Thoracic aorta (tissue), 2 donors: ENCODE measurements at regions not wholly inside any gene's neighbourhood (a gene's known extent, or its start where the extent isn't known, plus 50 kb on each side); places are given as distances from the start of the nearest gene placed in this dataset.

Experiments used
- ATAC-seq: fragments of 150-250 bp; one replicate; pipeline ENCODE4 v1.8.0; 2017; ENCODE audit warnings: low read depth; ENCODE audit not compliant: insufficient number of reproducible peaks, low FRiP score
- DNase-seq: peaks from one replicate; pipeline ENCODE4 v3.0.0-alpha.2; 2020; ENCODE audit warnings: low spot score
- H3K27ac ChIP-seq, 2 donors: fragments of 200-600 bp; sonication (generic); 1 replicate in 1 of 2; 2 replicates in 1 of 2; pipeline ENCODE4 v1.5.1; 2016; ENCODE audit warnings: mild to moderate bottlenecking in 2 of 2, moderate library complexity in 2 of 2
- H3K27me3 ChIP-seq: fragments of 200-600 bp; sonication (generic); replicated peaks from 2 replicates; pipeline ENCODE4 v1.6.0; 2016; ENCODE audit warnings: mild to moderate bottlenecking; ENCODE audit not compliant: insufficient read depth
- H3K36me3 ChIP-seq: fragments of 200-600 bp; sonication (generic); one replicate; pipeline ENCODE4 v1.5.1; 2016
- H3K4me1 ChIP-seq, 2 donors: fragments of 200-600 bp; sonication (generic); 1 replicate in 1 of 2; 2 replicates in 1 of 2; pipeline versions ENCODE4 v1.5.1 to v1.6.0; 2016; ENCODE audit warnings: low read depth in 2 of 2, mild to moderate bottlenecking in 1 of 2; ENCODE audit not compliant: control insufficient read depth in 1 of 2
- H3K4me3 ChIP-seq: fragments of 200-600 bp; sonication (generic); 2 replicates; pipeline ENCODE4 v1.5.1; 2016; ENCODE audit warnings: mild to moderate bottlenecking
- H3K9me3 ChIP-seq: fragments of 200-600 bp; sonication (generic); 2 replicates; pipeline ENCODE4 v1.5.1; 2016
- CTCF ChIP-seq: fragments of 200-600 bp; sonication (generic); IDR thresholded peaks from one replicate; pipeline ENCODE4 v1.5.1; 2019; ENCODE audit warnings: antibody characterized with exemption

GRCh38 chr9:16996901-16997491 lies 126.5 kb upstream of the BNC2 start:
- Histone ChIP-seq H3K4me1 (no peaks in the 10 kb centered on the region), H3K36me3 (no peaks in the 10 kb centered on the region), H3K27ac (no peak overlapping the region), H3K9me3 (peaks cover 15% of the 10 kb centered on the region), H3K27me3 (no peaks in the 10 kb centered on the region), H3K4me3 (no peak overlapping the region)
- no peak for ATAC-seq
- TF ChIP-seq CTCF, result no peak
- no peak for DNase-seq

- no peaks in the 10 kb centered on the region for H3K27me3 ChIP-seq
- no peaks in the 10 kb centered on the region for H3K36me3 ChIP-seq
- no peak for DNase-seq
- no peak overlapping the region for H3K4me3 ChIP-seq
- no peak for TF ChIP-seq CTCF
- H3K4me1 ChIP-seq, result peaks cover 3 to 11% of the 10 kb centered on the region in 2 donors
- peaks cover 10% of the 10 kb centered on the region for H3K9me3 ChIP-seq
- no peak for ATAC-seq
- no peak overlapping the region for H3K27ac ChIP-seq
Measured at GRCh38 chr9:16992138-16992537, 121.7 kb upstream of the BNC2 start.

GRCh38 chr9:16987026-16987425 lies 116.6 kb upstream of the BNC2 start:
- Histone ChIP-seq H3K4me1 (peaks cover 3 to 33% of the 10 kb centered on the region in 2 donors), H3K36me3 (no peaks in the 10 kb centered on the region), H3K9me3 (no peaks in the 10 kb centered on the region), H3K27ac (peak overlapping the region; percentile 80 to 90), H3K4me3 (no peak overlapping the region), H3K27me3 (no peaks in the 10 kb centered on the region)
- TF ChIP-seq CTCF, result no peak
- DNase-seq (no peak), ATAC-seq (no peak)

GRCh38 chr9:16986556-16986955 lies 116.1 kb upstream of the BNC2 start:
- Histone ChIP-seq H3K27me3 (no peaks in the 10 kb centered on the region), H3K36me3 (no peaks in the 10 kb centered on the region), H3K27ac (peak overlapping the region; percentile 80 to 90), H3K9me3 (no peaks in the 10 kb centered on the region), H3K4me1 (peaks cover 3 to 33% of the 10 kb centered on the region in 2 donors), H3K4me3 (no peak overlapping the region)
- no peak for ATAC-seq
- no peak for TF ChIP-seq CTCF
- DNase-seq, result no peak

- H3K4me1 ChIP-seq, result peaks cover 3 to 33% of the 10 kb centered on the region in 2 donors
- H3K36me3 ChIP-seq, result no peaks in the 10 kb centered on the region
- TF ChIP-seq CTCF, result no peak
- no peaks in the 10 kb centered on the region for H3K9me3 ChIP-seq
- peak; percentile 96 for ATAC-seq
- no peaks in the 10 kb centered on the region for H3K27me3 ChIP-seq
- peak; percentile 79 for DNase-seq
- H3K27ac ChIP-seq, result peak overlapping the region; percentile 80 to 90
- H3K4me3 ChIP-seq, result peak overlapping the region; percentile 34
Measured at GRCh38 chr9:16985559-16986348, 115.3 kb upstream of the BNC2 start.
